ENCODE measurements at regions not wholly inside any gene's neighbourhood (a gene's known extent, or its start where the extent isn't known, plus 50 kb on each side); places are given as distances from the start of the nearest gene placed in this dataset.

- H3T11ph ChIP-seq (ENCODE audit: low read length) = no peak overlapping the region
- no peak overlapping the region for H2BK5ac ChIP-seq (ENCODE audit: insufficient read length, low read length)
- H3K79me1 ChIP-seq (ENCODE audit: insufficient read depth, low read depth, low read length, poor library complexity, severe bottlenecking) = no peaks in the 10 kb centered on the region
- peaks cover 0 to 5% of the 10 kb centered on the region in 2 experiments; a peak in 2 of 4 replicates for H3K4me1 Mint-ChIP-seq
- no peak overlapping the region for H4K8ac ChIP-seq (replicated peaks; ENCODE audit: insufficient read length, low read depth, low read length)
- H3K23ac ChIP-seq (ENCODE audit: insufficient read length, low read depth, low read length) = no peak overlapping the region
- DNase-seq = no peak
- H3K36me3 Mint-ChIP-seq (ENCODE audit: insufficient read depth in 1 of 3, low read depth in 3 of 3) = no peaks in the 10 kb centered on the region
- no peak overlapping the region for H2BK20ac ChIP-seq (ENCODE audit: low read depth, low read length, poor library complexity, severe bottlenecking)
- H4K20me1 ChIP-seq (ENCODE audit: control insufficient read depth, insufficient read depth, insufficient read length) = no peaks in the 10 kb centered on the region
- H3K4ac ChIP-seq (ENCODE audit: low read depth, low read length) = no peak overlapping the region
- H3K79me2 ChIP-seq (ENCODE audit: insufficient read depth, low read length) = no peaks in the 10 kb centered on the region
- H3K9ac ChIP-seq (ENCODE audit: extremely low read depth, insufficient read length, low read length) = no peak overlapping the region
- H3K4me1 ChIP-seq (ENCODE audit: insufficient read depth, low read length) = no peaks in the 10 kb centered on the region
- TF ChIP-seq, protein P1, sequence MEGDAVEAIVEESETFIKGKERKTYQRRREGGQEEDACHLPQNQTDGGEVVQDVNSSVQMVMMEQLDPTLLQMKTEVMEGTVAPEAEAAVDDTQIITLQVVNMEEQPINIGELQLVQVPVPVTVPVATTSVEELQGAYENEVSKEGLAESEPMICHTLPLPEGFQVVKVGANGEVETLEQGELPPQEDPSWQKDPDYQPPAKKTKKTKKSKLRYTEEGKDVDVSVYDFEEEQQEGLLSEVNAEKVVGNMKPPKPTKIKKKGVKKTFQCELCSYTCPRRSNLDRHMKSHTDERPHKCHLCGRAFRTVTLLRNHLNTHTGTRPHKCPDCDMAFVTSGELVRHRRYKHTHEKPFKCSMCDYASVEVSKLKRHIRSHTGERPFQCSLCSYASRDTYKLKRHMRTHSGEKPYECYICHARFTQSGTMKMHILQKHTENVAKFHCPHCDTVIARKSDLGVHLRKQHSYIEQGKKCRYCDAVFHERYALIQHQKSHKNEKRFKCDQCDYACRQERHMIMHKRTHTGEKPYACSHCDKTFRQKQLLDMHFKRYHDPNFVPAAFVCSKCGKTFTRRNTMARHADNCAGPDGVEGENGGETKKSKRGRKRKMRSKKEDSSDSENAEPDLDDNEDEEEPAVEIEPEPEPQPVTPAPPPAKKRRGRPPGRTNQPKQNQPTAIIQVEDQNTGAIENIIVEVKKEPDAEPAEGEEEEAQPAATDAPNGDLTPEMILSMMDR (conservative IDR thresholded peaks at IDR 0.05) = no peak
- no peak overlapping the region for H2AFZ ChIP-seq (ENCODE audit: low read length)
- no peak overlapping the region for H3K14ac ChIP-seq (ENCODE audit: insufficient read depth, low read length)
- no peak overlapping the region for H3K27ac ChIP-seq (ENCODE audit: insufficient read length, low read depth, low read length)
- no peak overlapping the region for H4K91ac ChIP-seq (ENCODE audit: insufficient read length, low read depth, low read length)
- no peak overlapping the region for H2BK120ac ChIP-seq (ENCODE audit: low read depth, low read length, poor library complexity, severe bottlenecking)
- no peaks in the 10 kb centered on the region for H3K9me3 ChIP-seq (ENCODE audit: control insufficient read depth, low read depth, low read length)
- peaks cover 0 to 7% of the 10 kb centered on the region in 2 experiments; a peak in 2 of 5 replicates for H3K9me3 Mint-ChIP-seq
- H3K27ac Mint-ChIP-seq = no peak overlapping the region
- no peaks in the 10 kb centered on the region for H3K23me2 ChIP-seq (ENCODE audit: insufficient read length, low read depth, low read length, poor library complexity, severe bottlenecking)
- H3K4me2 ChIP-seq (ENCODE audit: insufficient read depth, insufficient read length, low read length) = no peak overlapping the region
- H3K4me3 Mint-ChIP-seq = no peak overlapping the region
- no peak overlapping the region for H2BK15ac ChIP-seq (ENCODE audit: low read depth, low read length)
- no peaks in the 10 kb centered on the region for H3K27me3 ChIP-seq (ENCODE audit: insufficient read depth, low read length)
- no CpG with 5 or more reads among the region's 6 CpGs for WGBS (ENCODE audit: extremely low coverage, insufficient read length, low lambda C conversion rate)
- no peaks in the 10 kb centered on the region for H3K27me3 Mint-ChIP-seq (ENCODE audit: low read depth)
- H2AK5ac ChIP-seq (ENCODE audit: insufficient read length, low read length) = no peak overlapping the region
- H3K18ac ChIP-seq (ENCODE audit: insufficient read length, low read depth, low read length) = no peak overlapping the region
- H2BK12ac ChIP-seq (ENCODE audit: insufficient read length, low read depth, low read length) = no peak overlapping the region
- H4K5ac ChIP-seq (ENCODE audit: insufficient read length, low read depth, low read length) = no peak overlapping the region
- H3K56ac ChIP-seq (ENCODE audit: insufficient read length, low read depth, low read length) = no peak overlapping the region
These were observed 480.4 kb upstream of the SGCG start for GRCh38 chr13:22700246-22700887.
